Mucosa of stomach (tissue), 1 donor: ENCODE measurements at regions not wholly inside any gene's neighbourhood (a gene's known extent, or its start where the extent isn't known, plus 50 kb on each side); places are given as distances from the start of the nearest gene placed in this dataset.

Experiments used
- H3K27me3 ChIP-seq: one replicate; pipeline ENCODE4 v1.7.0; 2013; ENCODE audit warnings: mild to moderate bottlenecking, low read length; ENCODE audit not compliant: control insufficient read depth, insufficient read depth
- H3K36me3 ChIP-seq: one replicate; pipeline ENCODE4 v1.7.0; 2013; ENCODE audit warnings: low read length; ENCODE audit not compliant: control insufficient read depth, insufficient read depth
- H3K4me1 ChIP-seq: one replicate; pipeline ENCODE4 v1.7.0; 2013; ENCODE audit warnings: mild to moderate bottlenecking, low read length; ENCODE audit not compliant: control insufficient read depth, insufficient read depth
- H3K4me3 ChIP-seq: one replicate; pipeline ENCODE4 v1.7.0; 2013; ENCODE audit warnings: low read length
- H3K9ac ChIP-seq: one replicate; pipeline ENCODE4 v1.7.0; 2013; ENCODE audit warnings: mild to moderate bottlenecking, low read length, moderate library complexity
- H3K9me3 ChIP-seq: one replicate; pipeline ENCODE4 v1.7.0; 2013; ENCODE audit warnings: mild to moderate bottlenecking, low read length, moderate library complexity; ENCODE audit not compliant: control insufficient read depth
- donor health status: Pancreatic carcinoma.

DNA sequence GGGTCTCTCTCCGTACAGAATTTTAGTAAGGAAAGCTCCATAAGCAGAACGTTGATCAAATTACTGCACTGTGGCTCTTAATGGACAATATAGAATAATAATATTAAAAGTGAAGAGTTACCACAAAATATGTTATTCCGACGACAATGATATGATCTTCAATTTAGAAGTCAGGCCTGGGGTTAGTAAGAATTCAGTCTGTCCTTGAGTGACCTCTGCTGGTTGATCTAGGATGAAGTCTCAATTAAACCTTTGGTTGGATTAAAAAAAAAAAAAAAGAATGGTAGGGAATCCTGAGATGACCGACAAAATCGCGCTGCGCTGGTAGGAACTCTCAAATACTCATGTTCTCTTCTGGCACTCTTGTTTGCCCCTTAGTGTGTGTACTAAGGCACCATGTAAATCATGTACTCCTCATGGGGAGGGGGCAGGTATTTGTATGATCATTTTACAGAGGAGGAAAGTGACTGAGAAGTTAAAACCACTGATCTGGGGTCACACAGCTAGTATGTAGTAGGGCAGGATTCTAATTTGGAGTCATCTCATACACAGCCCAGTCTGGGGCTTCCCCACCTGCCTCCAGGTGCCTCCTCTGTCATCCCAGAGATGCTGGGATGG lies 161.3 kb upstream of the NPVF start:
- no peak overlapping the region for H3K4me3 ChIP-seq
- H3K9me3 ChIP-seq, result no peaks in the 10 kb centered on the region
- H3K36me3 ChIP-seq, result no peaks in the 10 kb centered on the region
- no peaks in the 10 kb centered on the region for H3K27me3 ChIP-seq
- H3K9ac ChIP-seq, result no peak overlapping the region
- no peaks in the 10 kb centered on the region for H3K4me1 ChIP-seq

DNA sequence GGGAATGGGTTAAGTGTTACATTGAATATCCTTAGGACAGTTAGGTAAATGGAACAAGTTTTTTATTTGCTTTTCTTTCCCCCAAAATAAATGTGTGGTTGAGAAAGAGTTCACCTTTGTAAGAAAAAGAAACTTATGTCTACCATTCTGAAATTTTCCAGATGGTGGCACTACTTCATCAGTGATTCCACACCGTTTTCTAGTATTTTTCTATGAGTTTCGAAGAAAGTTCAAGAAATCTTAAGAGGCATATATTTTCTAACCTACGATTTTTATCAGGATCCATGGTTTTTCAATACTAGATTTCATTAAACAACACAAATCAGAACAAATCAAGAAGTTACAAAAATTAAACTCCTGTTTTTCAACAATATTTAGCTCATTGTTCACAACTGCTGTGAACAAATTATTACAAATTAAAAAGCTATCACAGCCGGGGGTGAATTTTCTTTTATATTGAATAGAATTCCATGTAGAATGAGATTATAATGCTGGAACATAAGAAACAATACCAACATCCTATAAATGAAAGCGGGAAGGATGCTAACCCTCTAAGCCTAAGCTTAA lies 163.1 kb upstream of the NPVF start:
- no peak overlapping the region for H3K9ac ChIP-seq
- H3K9me3 ChIP-seq, result no peaks in the 10 kb centered on the region
- no peaks in the 10 kb centered on the region for H3K4me1 ChIP-seq
- H3K4me3 ChIP-seq, result no peak overlapping the region
- no peaks in the 10 kb centered on the region for H3K36me3 ChIP-seq
- H3K27me3 ChIP-seq, result no peaks in the 10 kb centered on the region

DNA sequence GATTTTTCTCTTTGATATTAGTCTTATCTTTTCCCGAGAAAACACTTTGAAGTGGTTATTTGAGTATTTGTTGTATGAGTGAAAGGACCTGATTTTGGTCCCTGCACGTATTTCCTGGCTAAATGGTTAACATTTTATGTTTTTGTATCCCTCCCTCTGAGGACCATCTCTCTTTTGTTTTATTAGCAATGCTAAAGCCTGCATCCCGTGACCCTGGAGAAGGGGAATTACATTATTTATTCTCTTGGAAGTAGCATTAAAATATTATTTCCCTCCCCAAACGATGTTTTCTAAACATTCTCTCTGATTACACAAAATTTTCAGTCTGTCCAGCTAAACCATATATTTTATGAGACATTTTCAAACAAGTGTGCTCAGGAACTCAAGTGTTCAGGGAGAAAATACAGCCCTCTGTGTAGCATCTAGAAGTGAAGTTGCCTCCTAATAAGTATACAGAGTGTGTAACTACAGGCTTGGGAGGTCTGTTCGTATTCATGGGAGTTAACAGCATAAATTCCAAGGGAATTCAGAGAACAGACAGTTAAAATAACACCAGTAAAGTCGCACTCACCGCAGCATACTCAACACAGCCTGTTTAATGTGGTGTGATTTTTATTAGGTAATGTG lies 163.8 kb upstream of the NPVF start:
- Histone ChIP-seq H3K36me3 (no peaks in the 10 kb centered on the region), H3K9ac (no peak overlapping the region), H3K9me3 (no peaks in the 10 kb centered on the region), H3K27me3 (no peaks in the 10 kb centered on the region), H3K4me1 (no peaks in the 10 kb centered on the region), H3K4me3 (no peak overlapping the region)

DNA sequence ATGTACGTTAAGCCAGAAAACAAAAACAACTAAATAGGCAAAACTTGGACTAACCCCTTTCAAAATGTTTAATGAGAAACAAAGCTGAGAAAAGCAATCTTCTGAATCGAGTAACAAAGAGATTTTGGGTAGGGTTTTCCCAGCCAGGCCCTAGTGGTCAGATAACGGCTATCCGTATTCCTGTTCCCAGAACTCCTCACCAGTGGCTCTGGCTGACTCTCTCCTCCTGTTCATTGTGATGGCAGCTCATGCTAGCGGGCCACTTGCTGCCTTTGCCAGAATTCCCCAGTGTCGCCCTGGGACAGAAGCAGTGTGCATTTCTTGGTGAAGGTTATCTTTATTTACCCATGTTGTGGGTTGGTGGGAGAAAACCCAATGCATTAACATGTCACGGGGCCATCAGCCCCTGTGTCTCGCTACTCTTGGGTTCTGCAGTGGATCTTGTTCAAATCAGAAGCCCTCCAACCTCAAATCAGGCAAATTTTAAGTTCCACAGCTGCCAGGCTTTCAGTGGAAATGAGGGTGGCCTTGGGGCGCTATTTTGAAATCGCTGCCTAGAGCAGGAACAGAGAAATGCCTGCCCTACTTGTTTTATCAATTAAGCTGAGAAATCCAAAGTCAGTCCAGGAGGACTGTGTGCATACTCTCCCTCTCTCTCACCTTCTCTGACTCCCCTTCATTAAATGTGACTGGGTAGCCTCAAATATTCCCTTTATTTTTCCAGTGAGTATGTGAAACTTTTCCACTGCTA lies 164.5 kb upstream of the NPVF start:
- Histone ChIP-seq H3K36me3 (no peaks in the 10 kb centered on the region), H3K9ac (no peak overlapping the region), H3K9me3 (no peaks in the 10 kb centered on the region), H3K4me3 (no peak overlapping the region), H3K4me1 (no peaks in the 10 kb centered on the region), H3K27me3 (no peaks in the 10 kb centered on the region)

DNA sequence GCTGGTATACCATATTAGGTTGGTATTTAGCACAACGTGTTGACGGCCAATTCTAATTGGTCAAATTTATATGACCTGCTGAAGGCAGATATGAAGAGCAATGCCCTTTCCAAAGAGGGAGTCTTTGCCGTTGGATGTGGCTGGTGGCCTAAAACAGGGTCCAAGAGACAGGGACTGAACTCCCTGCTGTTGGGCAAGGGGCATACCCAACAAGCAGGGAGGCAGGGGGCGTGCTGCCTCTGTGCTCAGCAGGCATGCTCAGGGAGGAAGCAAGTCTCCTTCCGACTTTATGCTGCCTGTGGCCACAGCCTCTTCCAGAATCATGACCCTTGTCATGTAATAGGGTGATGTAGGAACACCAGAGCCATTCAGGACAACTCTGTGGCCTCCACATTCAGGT lies 167.7 kb upstream of the NPVF start:
- no peak overlapping the region for H3K4me3 ChIP-seq
- H3K9ac ChIP-seq, result no peak overlapping the region
- no peaks in the 10 kb centered on the region for H3K36me3 ChIP-seq
- H3K9me3 ChIP-seq, result no peaks in the 10 kb centered on the region
- H3K27me3 ChIP-seq, result no peaks in the 10 kb centered on the region
- no peaks in the 10 kb centered on the region for H3K4me1 ChIP-seq

DNA sequence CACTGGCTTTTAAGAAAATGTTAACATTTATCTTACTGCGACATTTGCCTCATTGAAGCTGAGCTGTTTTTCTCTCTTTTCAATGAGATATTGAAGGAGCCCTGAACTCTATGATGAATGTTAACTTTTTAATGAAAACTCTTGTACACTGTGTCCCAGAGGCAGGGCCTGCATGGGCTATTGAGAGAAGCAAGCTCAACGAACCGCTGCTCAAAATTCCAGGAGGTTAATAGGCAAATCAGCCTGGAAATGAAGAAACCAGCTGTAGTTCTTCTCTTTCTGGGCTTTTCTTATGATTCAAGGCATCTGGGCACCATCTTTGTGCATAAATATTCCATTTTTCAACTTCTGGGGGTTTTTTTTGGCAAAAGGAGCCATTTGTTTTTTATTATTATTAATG lies 168.4 kb upstream of the NPVF start:
- Histone ChIP-seq H3K9me3 (no peaks in the 10 kb centered on the region), H3K9ac (no peak overlapping the region), H3K4me1 (no peaks in the 10 kb centered on the region), H3K4me3 (no peak overlapping the region), H3K36me3 (no peaks in the 10 kb centered on the region), H3K27me3 (no peaks in the 10 kb centered on the region)

DNA sequence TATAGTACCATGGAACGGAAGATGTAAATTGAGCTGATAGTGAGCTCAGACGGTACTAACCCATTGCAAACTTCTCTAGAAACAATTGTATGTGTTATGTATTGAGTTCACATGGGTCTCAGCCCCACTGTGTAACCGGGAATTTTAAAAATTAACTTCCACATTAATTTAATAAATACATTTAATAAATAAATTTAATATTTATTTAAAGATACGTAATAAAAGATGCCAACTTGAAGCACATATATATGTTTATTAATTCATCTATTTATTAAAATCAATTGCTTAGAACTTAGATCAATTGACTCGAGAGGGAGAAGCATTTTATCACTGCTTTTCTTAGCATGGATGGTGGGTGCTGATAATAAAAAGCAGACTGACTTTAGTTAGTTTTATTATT lies 170.1 kb upstream of the NPVF start:
- H3K9me3 ChIP-seq, result no peaks in the 10 kb centered on the region
- no peaks in the 10 kb centered on the region for H3K4me1 ChIP-seq
- H3K4me3 ChIP-seq, result no peak overlapping the region
- H3K9ac ChIP-seq, result no peak overlapping the region
- H3K36me3 ChIP-seq, result no peaks in the 10 kb centered on the region
- H3K27me3 ChIP-seq, result no peaks in the 10 kb centered on the region

DNA sequence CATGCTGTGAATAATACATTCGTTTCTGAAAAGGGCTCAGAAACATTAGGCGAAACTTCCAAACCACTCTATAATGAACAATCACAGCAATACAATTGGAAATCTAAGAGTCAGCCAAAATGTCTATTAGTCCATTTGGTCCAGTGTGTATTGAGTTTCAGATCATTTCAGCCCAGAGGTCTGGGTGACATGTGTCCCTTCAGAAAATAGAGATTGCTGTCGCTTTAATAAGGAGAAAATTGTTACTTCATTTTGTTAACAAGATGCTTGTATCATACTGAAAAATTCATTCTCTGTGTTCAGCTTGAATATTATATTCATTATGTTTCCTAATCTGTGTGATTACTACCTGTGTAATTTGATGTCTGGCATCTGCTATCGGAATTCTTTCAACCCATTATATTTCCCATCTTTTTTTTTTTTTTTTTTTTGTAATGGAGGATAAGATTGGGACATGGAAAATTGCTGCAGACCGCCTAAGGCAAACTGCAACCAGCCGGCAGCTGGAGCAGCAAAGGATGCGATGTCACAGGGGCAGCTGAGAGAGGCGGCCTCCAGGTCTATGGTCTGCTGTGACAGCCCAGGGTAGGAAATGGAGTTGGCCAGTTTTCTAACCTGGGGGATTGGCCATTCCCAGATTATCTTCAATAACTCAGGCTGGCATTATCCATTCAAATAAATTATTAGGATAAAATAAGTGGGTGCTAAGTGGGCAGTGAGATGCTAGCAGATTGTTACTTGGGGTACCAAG lies 170.9 kb upstream of the NPVF start:
- no peaks in the 10 kb centered on the region for H3K9me3 ChIP-seq
- no peaks in the 10 kb centered on the region for H3K36me3 ChIP-seq
- no peak overlapping the region for H3K4me3 ChIP-seq
- H3K9ac ChIP-seq, result no peak overlapping the region
- H3K4me1 ChIP-seq, result no peaks in the 10 kb centered on the region
- no peaks in the 10 kb centered on the region for H3K27me3 ChIP-seq

DNA sequence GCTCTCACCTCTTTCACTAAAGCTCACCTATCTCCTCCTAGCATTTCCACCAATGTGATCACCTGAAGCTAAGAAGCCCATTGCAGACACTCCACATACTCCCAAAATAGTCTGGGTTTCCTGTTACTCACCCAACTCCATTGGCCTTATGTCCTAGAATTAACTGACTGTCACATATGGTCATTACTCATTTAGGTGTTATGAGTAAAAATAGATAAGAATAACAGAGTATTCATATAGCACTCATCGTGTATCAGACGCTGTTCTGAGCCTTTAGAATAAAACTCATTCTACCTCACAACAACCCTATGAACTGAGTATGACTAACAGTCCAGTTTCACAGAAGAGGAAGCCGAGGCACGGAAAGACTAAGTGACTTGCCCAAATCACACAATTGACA lies 174.2 kb upstream of the NPVF start:
- no peak overlapping the region for H3K4me3 ChIP-seq
- no peaks in the 10 kb centered on the region for H3K4me1 ChIP-seq
- H3K36me3 ChIP-seq, result no peaks in the 10 kb centered on the region
- H3K27me3 ChIP-seq, result no peaks in the 10 kb centered on the region
- H3K9me3 ChIP-seq, result no peaks in the 10 kb centered on the region
- H3K9ac ChIP-seq, result no peak overlapping the region

DNA sequence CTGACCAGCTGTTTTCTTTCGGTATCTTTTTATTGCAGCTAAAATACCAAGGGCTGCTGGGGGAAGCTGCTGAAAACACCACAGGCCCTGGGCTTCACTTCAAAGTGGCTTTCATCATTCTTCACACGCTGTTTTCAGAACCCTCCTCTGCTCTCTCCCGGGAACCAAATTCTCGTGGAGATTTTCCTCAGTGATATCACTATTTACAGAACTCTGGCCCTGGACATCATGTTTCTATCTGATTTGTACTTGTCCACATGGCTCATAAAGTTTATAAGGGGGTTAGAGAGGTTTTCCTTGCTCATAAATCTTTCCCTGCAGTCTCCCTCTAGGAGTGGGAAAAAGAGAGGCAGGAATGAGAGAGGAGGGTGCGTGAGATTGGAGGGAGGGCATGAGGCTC lies 177.4 kb upstream of the NPVF start:
- Histone ChIP-seq H3K4me3 (no peak overlapping the region), H3K36me3 (no peaks in the 10 kb centered on the region), H3K9ac (no peak overlapping the region), H3K4me1 (no peaks in the 10 kb centered on the region), H3K9me3 (no peaks in the 10 kb centered on the region), H3K27me3 (no peaks in the 10 kb centered on the region)

DNA sequence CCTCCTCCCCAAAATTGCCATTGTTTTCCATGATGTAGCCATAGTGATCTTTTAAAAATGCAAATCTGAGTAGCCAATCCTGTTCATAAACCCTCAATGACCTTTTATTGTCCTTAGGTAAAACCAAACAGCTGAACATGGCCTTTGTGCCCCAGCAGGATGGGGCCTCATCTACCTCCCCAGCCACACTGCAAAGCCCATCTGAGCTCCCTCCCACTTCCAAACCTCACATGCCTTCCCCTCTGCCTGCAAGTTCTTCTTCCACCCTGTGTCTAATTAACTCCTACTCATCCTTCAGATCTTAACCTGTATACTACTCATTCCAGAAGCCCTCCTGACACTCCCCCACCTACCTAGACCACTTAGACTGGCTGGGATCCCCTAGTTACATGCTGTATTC lies 178.8 kb upstream of the NPVF start:
- Histone ChIP-seq H3K36me3 (no peaks in the 10 kb centered on the region), H3K9ac (no peak overlapping the region), H3K4me1 (no peaks in the 10 kb centered on the region), H3K9me3 (no peaks in the 10 kb centered on the region), H3K27me3 (no peaks in the 10 kb centered on the region), H3K4me3 (no peak overlapping the region)
